H1 (cell line): ENCODE measurements at regions not wholly inside any gene's neighbourhood (a gene's known extent, or its start where the extent isn't known, plus 50 kb on each side); places are given as distances from the start of the nearest gene placed in this dataset.

Experiments used
- CTCF ChIA-PET: fragments of 300-600 bp; sonication (Branson Sonifier 250); formaldehyde crosslinking; loops from one replicate; lab custom pipeline; 2021; ENCODE audit not compliant: partially characterized antibody; lab: Charles Lee
- POLR2A ChIA-PET: fragments of 300-600 bp; sonication (Branson Sonifier 250); formaldehyde crosslinking; loops from one replicate; lab custom pipeline; 2021; ENCODE audit warnings: inconsistent platforms; ENCODE audit not compliant: partially characterized antibody; lab: Charles Lee
- DNase-seq, 2 experiments: peaks; one replicate each; pipeline versions ENCODE4 v3.0.0 to v3.0.0-alpha.2; 2010 to 2022; ENCODE audit warnings: low spot score in 2 of 2, low read depth in 1 of 2, mixed read lengths in 1 of 2
- FAIRE-seq: peaks from 2 replicates; lab custom pipeline; 2011; peaks lifted over from hg19 to GRCh38; lab: Jason Lieb, UNC
- H2AFZ ChIP-seq: 2 replicates; pipeline ENCODE4 v1.8.1; 2012; ENCODE audit warnings: low read length, inconsistent platforms
- H2AK5ac ChIP-seq: 2 replicates; pipeline ENCODE4 v1.6.1; 2013; ENCODE audit warnings: low read depth, low read length
- H2BK120ac ChIP-seq: replicated peaks from 2 replicates; pipeline ENCODE3; 2013; ENCODE audit warnings: low read depth, low read length, inconsistent platforms
- H2BK12ac ChIP-seq: 2 replicates; pipeline ENCODE4 v1.6.1; 2013; ENCODE audit warnings: low read depth, low read length
- H2BK15ac ChIP-seq: 2 replicates; pipeline ENCODE4 v1.6.1; 2013; ENCODE audit warnings: low read length
- H2BK20ac ChIP-seq: 2 replicates; pipeline ENCODE4 v1.6.1; 2013; ENCODE audit warnings: low read length
- H2BK5ac ChIP-seq: 2 replicates; pipeline ENCODE4 v1.6.1; 2013; ENCODE audit warnings: low read depth, low read length
- H3K14ac ChIP-seq: 2 replicates; pipeline ENCODE4 v1.6.1; 2013; ENCODE audit warnings: inconsistent platforms; ENCODE audit not compliant: insufficient read length
- H3K18ac ChIP-seq: 2 replicates; pipeline ENCODE4 v1.6.1; 2013; ENCODE audit warnings: low read length; ENCODE audit errors: extremely low read depth
- H3K23ac ChIP-seq: 2 replicates; pipeline ENCODE4 v1.6.1; 2013; ENCODE audit warnings: inconsistent platforms; ENCODE audit not compliant: insufficient read length
- H3K23me2 ChIP-seq: 2 replicates; pipeline ENCODE4 v1.6.1; 2013; ENCODE audit warnings: low read depth, low read length
- H3K27ac ChIP-seq: 2 replicates; pipeline ENCODE4 v1.6.1; 2011; ENCODE audit warnings: low read depth, low read length, inconsistent platforms
- H3K27me3 ChIP-seq, 4 experiments: replicated peaks in 1 of 4; 1 replicate in 1 of 4; 2 replicates in 3 of 4; pipeline versions ENCODE4 v1.6.1 to v1.8.1; 2011 to 2013; ENCODE audit warnings: low read length in 3 of 4, mild to moderate bottlenecking in 3 of 4, inconsistent platforms in 2 of 4, mixed read lengths in 2 of 4, moderate library complexity in 1 of 4; ENCODE audit not compliant: control insufficient read depth in 3 of 4, insufficient read depth in 3 of 4; ENCODE audit errors: extremely low read depth in 1 of 4
- H3K36me3 ChIP-seq, 4 experiments: 2 replicates each; pipeline versions ENCODE4 v1.6.1 to v1.8.1; 2011 to 2013; ENCODE audit warnings: mild to moderate bottlenecking in 4 of 4, low read length in 3 of 4, moderate library complexity in 2 of 4, control low read depth in 1 of 4, inconsistent platforms in 1 of 4; ENCODE audit not compliant: insufficient read depth in 4 of 4, control insufficient read depth in 2 of 4
- H3K4ac ChIP-seq: replicated peaks from 2 replicates; pipeline ENCODE3; 2013; ENCODE audit warnings: low read length, low read depth, mixed read lengths, inconsistent platforms; ENCODE audit not compliant: insufficient read length
- H3K4me1 ChIP-seq, 4 experiments: replicated peaks in 1 of 4; 1 replicate in 1 of 4; 2 replicates in 3 of 4; pipeline versions ENCODE4 v1.6.1 to v1.8.1; 2011 to 2013; ENCODE audit warnings: low read length in 3 of 4, inconsistent platforms in 2 of 4, mixed read lengths in 1 of 4; ENCODE audit not compliant: insufficient read depth in 4 of 4, control insufficient read depth in 3 of 4
- H3K4me2 ChIP-seq, 2 experiments: 2 replicates each; pipeline versions ENCODE4 v1.6.1 to v1.8.1; 2011 to 2013; ENCODE audit warnings: low read depth in 2 of 2, low read length in 2 of 2, control low read depth in 1 of 2, inconsistent platforms in 1 of 2, mild to moderate bottlenecking in 1 of 2; ENCODE audit not compliant: insufficient read depth in 1 of 2
- H3K4me3 ChIP-seq, 4 experiments: fragments of 200-600, 300-600 bp in 1 of 4; sonication (generic), shearing (Covaris generic), sonication (Bioruptor Twin) in 1 of 4; 2 replicates each; pipeline versions ENCODE4 v1.5.1 to v1.8.1; 2011 to 2016; ENCODE audit warnings: low read length in 4 of 4, low read depth in 3 of 4, control low read depth in 2 of 4, inconsistent platforms in 2 of 4, mild to moderate bottlenecking in 2 of 4, mixed read lengths in 1 of 4, moderate library complexity in 1 of 4; ENCODE audit not compliant: insufficient read depth in 2 of 4; ENCODE audit errors: extremely low read depth in 1 of 4
- H3K56ac ChIP-seq: replicated peaks from 2 replicates; pipeline ENCODE3; 2013; ENCODE audit warnings: low read depth, mild to moderate bottlenecking, mixed read lengths, low read length, inconsistent platforms; ENCODE audit not compliant: insufficient read length
- H3K79me1 ChIP-seq: 2 replicates; pipeline ENCODE4 v1.6.1; 2013; ENCODE audit warnings: low read depth, low read length, control low read depth
- H3K79me2 ChIP-seq, 2 experiments: 2 replicates each; pipeline versions ENCODE4 v1.6.1 to v1.8.1; 2012 to 2013; ENCODE audit warnings: low read length in 2 of 2, mild to moderate bottlenecking in 2 of 2, inconsistent platforms in 1 of 2; ENCODE audit not compliant: insufficient read depth in 2 of 2, control insufficient read depth in 1 of 2
- H3K9ac ChIP-seq, 4 experiments: replicated peaks in 1 of 4; 1 replicate in 1 of 4; 2 replicates in 3 of 4; pipeline versions ENCODE4 v1.6.1 to v1.8.1; 2011 to 2013; ENCODE audit warnings: low read depth in 3 of 4, low read length in 3 of 4, control low read depth in 2 of 4, mild to moderate bottlenecking in 2 of 4, moderate library complexity in 2 of 4, inconsistent platforms in 1 of 4; ENCODE audit errors: extremely low read depth in 1 of 4
- H3K9me3 ChIP-seq, 2 experiments: 2 replicates each; pipeline versions ENCODE4 v1.6.1 to v1.8.1; 2012 to 2013; ENCODE audit warnings: mild to moderate bottlenecking in 2 of 2, moderate library complexity in 2 of 2, control low read depth in 1 of 2, inconsistent platforms in 1 of 2, low read depth in 1 of 2, low read length in 1 of 2, mixed read lengths in 1 of 2; ENCODE audit not compliant: insufficient read depth in 2 of 2
- H4K20me1 ChIP-seq, 2 experiments: replicated peaks in 1 of 2; 2 replicates each; pipeline versions ENCODE3 to v1.8.1; 2011 to 2013; ENCODE audit warnings: inconsistent platforms in 2 of 2, low read length in 2 of 2, mild to moderate bottlenecking in 1 of 2; ENCODE audit not compliant: insufficient read depth in 2 of 2, control insufficient read depth in 1 of 2
- H4K5ac ChIP-seq: 2 replicates; pipeline ENCODE4 v1.6.1; 2013; ENCODE audit warnings: low read length, low read depth, mixed read lengths, inconsistent platforms; ENCODE audit not compliant: insufficient read length
- H4K8ac ChIP-seq: 2 replicates; pipeline ENCODE4 v1.8.0; 2013; ENCODE audit warnings: mild to moderate bottlenecking, moderate library complexity, low read length, inconsistent platforms; ENCODE audit not compliant: insufficient read depth; ENCODE audit errors: extremely low read depth
- H4K91ac ChIP-seq: replicated peaks from 2 replicates; pipeline ENCODE3; 2013; ENCODE audit warnings: low read length, mixed read lengths, inconsistent platforms; ENCODE audit not compliant: insufficient read length
- ASH2L ChIP-seq: fragments of 200-600, 300-600 bp; sonication (generic); IDR thresholded peaks from one replicate; pipeline ENCODE4 v1.7.1; 2017; ENCODE audit warnings: low read length
- CBX5 ChIP-seq: fragments of 300-800, 300-1000 bp; sonication (generic); IDR thresholded peaks from 2 replicates; pipeline ENCODE4 v1.7.1; 2016; ENCODE audit warnings: antibody characterized with exemption, low read length, low read depth
- EGR1 ChIP-seq: IDR thresholded peaks from 2 replicates; pipeline ENCODE4 v1.6.1; 2011; ENCODE audit warnings: low read depth, low read length, borderline replicate concordance
- EP300 ChIP-seq, 2 experiments: IDR thresholded peaks; 1 replicate in 1 of 2; 2 replicates in 1 of 2; pipeline ENCODE4 v1.6.1; 2011 to 2012; ENCODE audit warnings: low read depth in 2 of 2, low read length in 2 of 2, mild to moderate bottlenecking in 2 of 2, borderline replicate concordance in 1 of 2, inconsistent platforms in 1 of 2, moderate library complexity in 1 of 2
- RAD21 ChIP-seq, 2 experiments: IDR thresholded peaks in 1 of 2; conservative IDR thresholded peaks in 1 of 2; 2 replicates each; pipeline ENCODE4 v1.6.1; 2011; ENCODE audit warnings: low read depth in 2 of 2, low read length in 2 of 2, improper control_type of control experiment in 1 of 2, inconsistent platforms in 1 of 2, mild to moderate bottlenecking in 1 of 2, moderate library complexity in 1 of 2
- SP2 ChIP-seq: IDR thresholded peaks from 2 replicates; pipeline ENCODE4 v1.6.1; 2012; ENCODE audit warnings: mild to moderate bottlenecking, low read length, inconsistent platforms
- WGBS, 2 experiments: shearing (Covaris generic) in 1 of 2; methylation state at CpG; one replicate each; pipeline versions ENCODE4 v1.1.6 to v1.1.7; 2013 to 2015; ENCODE audit warnings: low lambda C conversion rate in 2 of 2, mixed read lengths in 2 of 2, inconsistent platforms in 1 of 2, low coverage in 1 of 2, missing lambda C conversion rate in 1 of 2; ENCODE audit not compliant: insufficient replicate concordance in 2 of 2, insufficient coverage in 1 of 2, insufficient read length in 1 of 2; ENCODE audit errors: extremely low coverage in 1 of 2, missing lambda C conversion rate in 1 of 2; 5-methylcytosine and 5-hydroxymethylcytosine counted together
- TF ChIP-seq, protein P1 (sequence below): IDR thresholded peaks from 2 replicates; pipeline ENCODE4 v1.6.1; 2011; ENCODE audit warnings: low read depth, mild to moderate bottlenecking, low read length; ENCODE audit not compliant: insufficient read depth

DNA sequence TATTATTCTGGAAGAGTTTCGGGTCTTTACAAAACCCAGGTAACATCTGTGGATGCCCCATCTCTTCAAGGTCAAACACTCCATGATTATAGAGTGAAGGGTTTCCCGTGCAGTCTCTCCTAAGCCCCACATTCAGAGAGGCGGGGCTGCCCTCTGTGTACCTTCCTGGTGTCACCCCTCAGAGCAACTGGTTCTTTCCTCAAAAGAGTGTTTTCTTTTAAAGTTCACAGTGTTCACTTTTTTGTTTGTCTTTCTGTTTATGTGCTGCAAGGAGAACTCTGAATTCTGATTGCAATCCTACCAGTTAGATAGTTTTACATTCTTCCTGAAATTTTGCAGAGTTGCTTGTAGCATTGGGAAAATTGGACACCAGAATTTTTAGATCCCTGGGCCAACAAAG lies 190.2 kb downstream of the ADAMTS15 start:
- FAIRE-seq: no peak
- Histone ChIP-seq H3K9ac (no peak overlapping the region), H2BK120ac (no peak overlapping the region), H2BK12ac (no peak overlapping the region), H3K18ac (no peak overlapping the region), H2BK5ac (no peak overlapping the region), H3K4me2 (no peak overlapping the region), H3K4me3 (no peak overlapping the region), H3K79me2 (no peaks in the 10 kb centered on the region), H4K5ac (no peak overlapping the region), H3K23ac (no peak overlapping the region), H2BK15ac (no peak overlapping the region), H2AK5ac (no peak overlapping the region), H4K20me1 (no peaks in the 10 kb centered on the region), H2BK20ac (no peak overlapping the region), H3K4ac (no peak overlapping the region), H2AFZ (no peak overlapping the region), H3K36me3 (no peaks in the 10 kb centered on the region), H3K14ac (no peak overlapping the region), H4K8ac (no peak overlapping the region), H3K27me3 (no peaks in the 10 kb centered on the region), H3K4me1 (no peaks in the 10 kb centered on the region), H3K79me1 (no peaks in the 10 kb centered on the region), H3K23me2 (no peaks in the 10 kb centered on the region), H4K91ac (no peak overlapping the region), H3K9me3 (no peaks in the 10 kb centered on the region), H3K27ac (no peak overlapping the region), H3K56ac (no peak overlapping the region)
- DNase-seq: no peak
- ChIA-PET CTCF (interaction anchor here (0.7 kb wide), 1 partner anchor 328 kb away, joined by 3 read pairs; no protein-coding TSS in a partner anchor), POLR2A (no interaction called here)
- WGBS, 2 experiments: 94% methylated on average over 3 of the region's 3 CpGs; no CpG with 5 or more reads in 1 of the 2 experiments
- no peak for TF ChIP-seq EP300 (IDR thresholded peaks at IDR 0.05; ENCODE audit: borderline replicate concordance in 1 of 2, low read depth in 2 of 2, low read length in 2 of 2)
- no peak for TF ChIP-seq SP2
- no peak for TF ChIP-seq EGR1
- TF ChIP-seq CBX5: no peak
- no peak for TF ChIP-seq RAD21 (IDR thresholded peaks at IDR 0.05 in 1 of 2, conservative IDR thresholded peaks at IDR 0.05 in 1 of 2; ENCODE audit: low read depth in 2 of 2, low read length in 2 of 2)
- TF ChIP-seq, protein P1, sequence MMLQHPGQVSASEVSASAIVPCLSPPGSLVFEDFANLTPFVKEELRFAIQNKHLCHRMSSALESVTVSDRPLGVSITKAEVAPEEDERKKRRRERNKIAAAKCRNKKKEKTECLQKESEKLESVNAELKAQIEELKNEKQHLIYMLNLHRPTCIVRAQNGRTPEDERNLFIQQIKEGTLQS: no peak
- no peak for TF ChIP-seq ASH2L
